ENCODE measurements at regions not wholly inside any gene's neighbourhood (a gene's known extent, or its start where the extent isn't known, plus 50 kb on each side); places are given as distances from the start of the nearest gene placed in this dataset.

DNA sequence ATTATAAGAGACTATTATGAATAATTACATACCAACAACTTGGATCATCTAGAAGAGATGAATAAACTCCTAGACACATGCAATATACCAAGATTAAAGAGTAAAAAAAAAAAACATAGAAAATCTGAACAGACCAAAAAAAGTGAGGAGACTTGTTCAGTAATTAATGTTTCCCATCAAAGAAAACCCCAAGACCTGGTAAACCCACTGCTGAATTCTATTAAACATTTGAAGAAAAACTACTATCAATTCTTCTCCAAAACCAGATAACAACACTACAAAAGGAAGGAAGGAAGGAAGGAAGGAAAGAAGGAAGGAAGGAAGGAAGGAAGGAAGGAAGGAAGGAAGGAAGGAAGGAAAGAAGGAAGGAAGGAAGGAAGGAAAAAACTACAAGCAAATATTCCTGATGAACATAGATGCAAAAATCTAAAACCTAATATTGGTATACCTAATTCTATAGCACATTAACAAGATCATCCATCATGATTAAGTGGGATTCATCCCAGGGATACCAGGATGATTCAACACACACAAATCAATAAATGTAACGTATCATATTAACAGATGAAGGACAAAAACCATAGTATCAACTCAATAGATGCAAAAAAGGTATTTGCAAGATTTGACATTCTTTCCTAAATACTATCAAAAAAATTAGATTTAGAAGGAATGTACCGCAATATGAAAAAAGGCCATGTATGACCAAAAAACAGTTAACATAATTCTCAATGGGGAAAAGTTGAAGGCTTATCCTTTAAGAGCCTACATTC lies 445.5 kb downstream of the KCNH5 start:
- DNase-seq: no peak

GRCh38 chr14:62602712-62603111 lies 442.5 kb downstream of the KCNH5 start:
- no peak for DNase-seq

DNA sequence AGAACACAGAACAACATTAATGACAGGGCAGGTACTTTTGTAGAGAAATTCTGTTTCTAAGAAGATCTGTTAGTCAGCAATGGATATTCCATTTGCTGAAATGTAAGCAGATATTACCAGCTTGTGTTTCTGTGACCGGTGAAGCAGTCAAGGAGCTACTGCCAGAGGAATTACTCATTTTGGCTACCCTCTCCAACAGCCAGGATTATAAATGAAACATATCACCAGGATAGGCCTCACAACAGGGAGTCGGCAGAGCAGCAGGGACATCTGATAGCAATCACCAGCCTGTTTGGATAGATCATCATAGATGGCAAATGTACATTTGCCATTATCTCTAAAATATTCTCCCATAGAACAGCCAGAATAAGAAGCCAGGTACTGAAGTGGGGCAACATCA lies 440.7 kb downstream of the KCNH5 start:
- DNase-seq: no peak

- DNase-seq: no peak
Measured at GRCh38 chr14:62614122-62614521, 431.1 kb downstream of the KCNH5 start.

- DNase-seq: no peak
Measured at GRCh38 chr14:62616668-62617067, 428.6 kb downstream of the KCNH5 start.

DNA sequence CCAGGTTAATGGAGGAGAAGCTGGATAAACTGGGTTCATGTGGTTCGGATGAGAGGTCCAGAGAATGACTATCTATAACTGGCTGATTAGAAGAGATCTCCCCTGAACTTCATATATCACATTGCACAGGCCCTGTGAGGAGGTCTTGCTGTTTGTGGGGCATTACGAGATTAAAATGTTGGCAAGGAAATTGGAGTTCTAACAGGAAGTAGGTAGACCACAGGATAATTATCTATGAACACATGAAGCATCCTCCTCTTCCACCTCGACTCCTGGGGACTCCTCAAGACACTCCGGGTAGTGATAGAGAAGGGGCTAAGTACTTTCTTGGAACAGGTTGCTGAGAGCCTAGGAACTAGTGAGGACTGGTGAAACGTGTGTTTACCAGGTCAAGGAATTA lies 418.8 kb downstream of the KCNH5 start:
- no peak for DNase-seq

GRCh38 chr14:62629176-62629725 lies 416.0 kb downstream of the KCNH5 start:
- DNase-seq: no peak

- DNase-seq: no peak
Measured at GRCh38 chr14:62631176-62631575, 414.1 kb downstream of the KCNH5 start.

GRCh38 chr14:62632771-62633170 lies 412.5 kb downstream of the KCNH5 start:
- no peak for DNase-seq

DNA sequence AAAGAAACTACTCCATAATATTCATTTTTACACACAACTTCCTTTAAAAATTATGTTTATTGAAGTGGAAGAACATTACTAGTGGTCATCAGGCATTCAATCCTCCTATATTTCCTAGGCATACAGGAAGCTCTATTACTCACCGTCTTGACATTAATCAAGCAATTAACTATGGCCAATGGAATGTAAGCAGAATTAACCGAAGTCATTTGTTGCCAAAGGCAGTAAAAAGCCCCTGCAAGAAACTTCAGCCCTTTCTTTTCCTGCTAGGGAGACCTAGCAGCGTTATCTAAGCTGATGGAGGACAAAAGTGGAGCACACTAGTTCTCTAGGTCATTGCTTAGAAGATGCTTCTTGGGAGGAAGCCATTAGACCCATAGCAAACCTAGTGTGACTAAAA lies 399.6 kb downstream of the KCNH5 start:
- DNase-seq: no peak

All from SIG-M5 (cell line).